Right hindlimb (tissue), 1 donor: ENCODE measurements at regions not wholly inside any gene's neighbourhood (a gene's known extent, or its start where the extent isn't known, plus 50 kb on each side); places are given as distances from the start of the nearest gene placed in this dataset.
"Not testable (repeated sequence)": the region's sequence is repeated elsewhere in the genome, so short reads cannot be mapped to it uniquely, and the experiment has no call there.

Experiments used
- DNase-seq: peaks from one replicate; pipeline ENCODE4 v3.0.0-alpha.2; 2018

GRCh38 chr21:35593000-35593502, 467.3 kb downstream of the SETD4 start:
- DNase-seq, result no peak

DNA sequence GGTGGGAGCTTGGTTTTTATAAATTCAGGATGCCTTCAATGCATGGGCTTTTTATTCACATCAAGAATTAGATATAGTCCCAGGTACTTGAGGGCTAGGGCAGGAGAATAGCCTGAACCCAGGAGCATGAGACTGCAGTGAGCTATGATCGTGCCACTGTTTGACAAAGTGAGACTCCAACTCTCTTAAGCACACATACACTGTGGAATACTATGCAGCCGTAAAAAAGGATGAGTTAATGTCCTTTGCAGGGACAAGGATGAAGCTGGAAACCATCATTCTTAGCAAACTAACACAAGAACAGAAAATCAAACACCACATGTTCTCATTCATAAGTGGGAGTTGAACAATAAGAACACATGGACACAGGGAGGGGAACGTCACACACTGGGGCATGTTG, 470.0 kb downstream of the SETD4 start:
- not testable (repeated sequence) for DNase-seq

GRCh38 chr21:35587841-35588380, 472.4 kb downstream of the SETD4 start:
- DNase-seq, result no peak

GRCh38 chr21:35586305-35586704, 474.0 kb downstream of the SETD4 start:
- DNase-seq, result no peak

DNA sequence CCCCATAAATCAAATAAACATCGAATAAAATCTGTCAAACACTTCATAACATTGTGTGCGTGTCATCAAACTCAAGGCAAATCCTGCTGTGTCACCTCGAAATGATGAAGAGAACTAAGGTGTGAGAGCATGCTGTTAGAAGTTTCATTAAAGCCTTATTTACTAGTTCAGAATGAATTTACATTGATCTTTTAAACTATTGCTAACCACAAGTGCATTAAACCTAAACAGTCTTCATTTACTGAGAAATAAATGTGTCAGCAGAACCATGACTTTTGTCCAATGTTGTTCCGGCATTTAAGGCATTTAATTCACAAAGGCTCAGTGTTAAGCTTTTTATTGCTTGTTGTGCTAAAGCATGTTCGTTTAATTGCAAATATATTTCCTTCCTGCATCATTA, 474.4 kb downstream of the SETD4 start:
- no peak for DNase-seq

- DNase-seq, result no peak
These were observed 475.2 kb downstream of the SETD4 start for GRCh38 chr21:35585155-35585554.

DNA sequence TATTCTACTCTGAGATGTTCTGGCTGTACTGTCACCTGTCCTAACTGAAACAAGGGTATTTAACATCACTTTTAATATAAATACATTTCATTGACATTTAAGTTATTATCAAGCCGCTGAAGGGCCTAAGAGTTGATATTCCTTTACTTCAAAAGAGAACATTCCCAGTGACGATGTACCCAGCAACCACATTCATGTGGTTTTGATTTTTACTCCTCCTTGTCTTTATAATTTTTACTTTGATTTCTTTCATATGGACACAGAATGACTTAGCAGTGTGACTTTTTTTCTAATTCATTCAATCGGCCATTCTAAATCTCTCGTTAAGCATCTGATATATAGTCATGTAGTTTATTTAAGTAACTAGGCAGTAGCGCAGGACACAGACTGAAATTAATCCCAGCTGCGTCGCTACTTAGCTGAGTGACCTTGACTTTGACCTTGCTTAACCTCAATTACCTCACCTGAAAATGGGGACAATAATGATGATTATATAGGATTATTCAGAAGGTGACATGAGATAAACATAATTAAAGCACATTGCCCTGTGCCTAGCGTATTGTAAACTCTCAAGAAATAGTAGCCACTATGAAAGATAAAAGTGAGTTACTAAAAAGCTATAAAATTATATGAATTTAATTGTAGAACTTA, 476.6 kb downstream of the SETD4 start:
- DNase-seq, result no peak

DNA sequence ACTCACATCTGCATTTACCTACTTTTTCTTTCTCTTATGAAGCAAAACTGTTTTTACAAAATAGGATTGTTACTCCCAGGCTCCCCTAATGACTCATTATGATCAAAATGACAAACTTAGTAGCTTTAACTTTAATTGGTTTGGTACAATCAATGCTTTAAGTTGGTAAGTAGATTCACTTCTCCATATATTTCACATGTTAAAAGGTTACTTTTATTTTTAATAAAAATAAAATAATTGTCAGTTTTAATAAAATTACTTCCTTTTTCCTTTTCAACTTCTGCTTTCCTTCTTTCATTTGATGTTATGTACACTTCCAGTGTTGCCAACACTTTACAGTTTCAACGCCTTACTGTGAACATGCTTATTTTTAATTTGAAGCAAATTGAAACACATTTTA, 477.6 kb downstream of the SETD4 start:
- no peak for DNase-seq

GRCh38 chr21:35581640-35582039, 478.7 kb downstream of the SETD4 start:
- DNase-seq, result no peak

DNA sequence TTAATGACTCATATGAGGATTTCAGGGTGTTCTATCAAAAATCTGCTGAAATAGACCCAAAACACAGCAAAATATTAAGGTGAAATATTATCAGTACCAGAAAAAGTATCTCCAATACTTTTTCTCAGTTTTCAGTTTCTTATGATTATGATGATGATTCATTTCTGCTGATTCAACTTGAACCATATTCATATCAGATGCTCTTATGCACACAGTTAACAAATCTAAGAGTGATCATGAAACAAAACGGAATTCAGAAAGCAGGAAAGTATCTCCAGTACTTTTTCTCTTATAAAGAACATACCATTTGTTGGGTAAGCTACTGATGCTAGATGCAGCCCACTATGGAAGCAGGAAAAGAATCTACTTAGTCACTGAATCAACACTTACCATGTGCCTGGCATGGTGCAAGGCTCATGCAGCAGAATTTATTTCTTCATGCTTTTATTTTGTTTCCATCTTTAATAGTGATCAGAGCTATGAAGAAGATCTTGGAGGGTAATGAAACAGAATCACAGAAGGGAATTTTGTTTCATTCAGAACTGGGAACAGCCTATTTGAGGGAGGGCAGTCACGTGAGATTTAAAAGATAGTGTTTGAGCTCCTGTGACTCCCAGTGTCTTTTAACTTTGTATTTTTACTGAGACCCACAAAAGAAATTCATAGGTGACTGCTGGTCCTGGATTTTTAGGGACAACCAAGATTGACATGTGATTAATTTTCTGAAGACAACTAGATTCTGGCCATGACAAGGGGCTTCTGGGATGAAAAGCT, 480.6 kb downstream of the SETD4 start:
- DNase-seq, result no peak

DNA sequence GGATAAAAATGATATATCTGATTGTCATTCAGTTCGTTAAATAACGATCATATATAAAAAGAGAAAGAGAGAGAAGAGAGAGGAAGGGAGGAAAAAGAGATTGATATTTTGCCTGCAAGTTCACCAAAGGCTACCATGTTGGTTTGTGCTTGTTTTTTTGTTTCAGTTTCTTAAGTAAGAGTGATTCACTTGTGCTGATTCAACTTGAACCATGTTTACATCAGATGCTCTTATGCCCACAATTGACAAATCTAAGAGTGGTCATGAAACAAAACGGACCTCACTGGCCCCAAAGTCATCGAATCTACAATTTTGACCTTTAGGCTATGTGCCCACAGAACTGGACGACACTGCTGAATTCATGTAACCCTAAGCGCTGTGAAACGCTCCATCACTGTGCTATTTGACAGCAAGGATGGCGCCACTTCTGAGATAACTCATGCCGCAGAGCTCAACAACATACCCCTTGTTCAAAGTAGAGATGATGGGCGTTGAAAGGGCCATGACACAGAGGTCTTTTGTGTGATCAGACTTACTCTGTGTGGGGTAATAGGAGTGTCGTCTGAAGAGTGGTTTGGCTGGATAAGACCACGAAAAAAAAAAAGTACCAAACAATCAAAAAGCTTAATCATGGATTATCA, 481.4 kb downstream of the SETD4 start:
- no peak for DNase-seq

- no peak for DNase-seq
These were observed 482.0 kb downstream of the SETD4 start for GRCh38 chr21:35578347-35578782.

DNA sequence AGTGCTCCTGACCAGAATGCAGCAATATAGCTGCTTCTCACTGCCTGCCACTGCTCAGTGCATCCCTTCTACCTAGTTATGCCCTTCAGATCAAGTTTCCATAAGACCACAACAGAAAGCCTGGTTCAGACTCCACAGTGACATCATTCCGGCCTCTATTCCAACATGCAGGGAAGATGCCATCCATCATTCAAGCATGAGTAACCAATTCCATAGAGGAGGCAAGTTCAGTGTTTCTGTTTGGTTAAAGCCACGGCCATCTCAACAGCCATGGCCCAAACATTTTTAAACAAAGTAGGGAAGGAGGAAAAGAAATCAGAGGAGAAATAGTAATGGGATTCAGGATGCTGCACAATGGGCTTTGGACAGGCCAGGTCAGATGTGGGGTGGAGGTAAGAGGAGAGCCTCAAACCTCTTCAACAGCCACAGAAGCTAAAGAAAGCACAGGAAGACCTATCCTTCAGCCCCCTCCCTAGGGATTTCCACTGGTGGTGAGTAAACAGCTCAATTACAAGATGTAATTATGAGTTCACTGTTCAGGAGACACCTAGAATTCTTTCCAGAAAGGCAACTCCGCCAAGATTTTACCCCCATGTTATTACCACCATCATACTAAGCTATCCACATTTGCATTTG, 484.9 kb downstream of the SETD4 start:
- DNase-seq, result no peak

- no peak for DNase-seq
These were observed 486.6 kb downstream of the SETD4 start for GRCh38 chr21:35573472-35574374.

DNA sequence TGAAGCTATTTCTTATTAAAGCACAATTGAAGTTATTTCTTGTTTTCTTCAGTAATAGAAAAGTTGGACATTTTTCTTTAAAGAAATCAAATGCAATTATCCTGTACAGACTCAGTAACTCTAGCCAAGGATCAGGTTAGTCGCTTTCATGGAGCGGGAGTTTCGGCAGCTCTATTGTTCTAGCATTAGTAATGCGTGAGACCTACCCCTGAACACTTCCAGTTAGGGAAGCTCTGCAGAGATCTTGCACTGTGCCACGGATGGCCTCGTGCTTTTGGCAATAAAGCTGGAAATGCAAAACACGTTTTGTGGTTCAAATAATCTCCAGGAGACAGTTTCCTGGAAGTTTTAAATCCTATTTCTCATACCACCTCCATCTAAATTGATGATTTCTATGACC, 488.4 kb downstream of the SETD4 start:
- DNase-seq, result no peak

DNA sequence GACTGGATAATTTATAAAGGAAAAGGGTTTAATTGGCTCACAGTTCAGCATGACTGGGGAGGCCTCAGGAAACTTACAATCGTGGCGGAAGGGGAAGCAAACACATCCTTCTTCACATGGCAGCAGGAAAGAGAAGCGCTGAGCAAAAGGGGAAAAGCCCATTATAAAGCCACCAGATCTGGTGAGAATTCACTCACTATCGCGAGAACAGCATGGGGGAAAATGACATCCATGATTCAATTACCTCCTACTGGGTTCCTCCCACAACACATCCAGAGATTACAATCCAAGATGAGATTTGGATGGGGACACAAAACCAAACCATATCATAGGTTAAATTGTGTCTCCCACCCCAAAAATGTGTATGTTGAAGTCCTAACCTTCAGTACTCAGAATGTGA, 491.7 kb downstream of the SETD4 start:
- DNase-seq, result no peak

DNA sequence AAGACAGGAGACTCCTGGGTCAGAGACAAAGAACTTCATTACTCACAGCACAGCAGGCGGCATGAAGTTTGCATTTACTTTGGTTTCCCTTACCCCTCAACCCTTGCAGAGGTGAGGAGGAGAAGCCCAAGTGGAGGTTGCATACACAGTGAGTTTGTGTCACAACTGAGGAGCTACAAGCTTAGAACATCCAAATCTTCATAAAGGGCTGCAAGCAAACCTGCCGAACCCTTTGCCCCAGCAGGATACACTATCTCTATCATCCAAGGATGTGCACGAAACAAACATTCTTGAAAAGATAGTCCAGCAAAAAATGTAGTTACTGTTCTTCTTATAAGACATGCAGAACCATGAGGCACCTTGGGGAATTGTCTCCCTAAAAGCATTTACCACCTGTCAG, 493.5 kb downstream of the SETD4 start:
- DNase-seq, result no peak

GRCh38 chr21:35565204-35565611, 495.1 kb downstream of the SETD4 start:
- peak; percentile 38 for DNase-seq

DNA sequence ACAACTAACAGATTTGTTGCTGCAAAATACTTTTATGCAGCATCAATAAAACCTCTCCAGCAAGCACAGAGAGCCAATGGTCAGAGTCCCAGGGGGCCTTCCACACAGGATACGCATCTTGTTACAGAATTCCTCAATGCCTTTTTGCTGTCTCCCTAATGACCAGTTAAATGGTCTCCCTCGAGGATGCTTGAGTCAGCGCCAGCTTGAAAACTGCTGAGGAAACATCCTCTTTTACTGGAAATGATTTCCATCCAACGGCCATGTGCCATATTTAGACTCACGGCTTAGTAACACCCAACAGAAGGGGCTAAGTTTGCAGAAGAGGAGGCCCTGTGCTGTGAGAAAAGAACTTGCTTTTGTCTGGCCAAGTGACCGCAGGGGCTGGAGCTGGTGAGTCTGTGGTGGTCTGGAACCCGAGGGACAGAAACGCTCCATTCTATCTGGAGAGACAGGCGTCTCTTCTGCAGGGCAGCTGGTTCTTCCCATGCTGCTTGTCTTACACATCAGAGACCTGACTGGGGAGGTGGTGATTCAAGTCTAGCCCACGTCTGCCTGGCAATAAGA, 496.4 kb downstream of the SETD4 start:
- peak; percentile 76 for DNase-seq

- no peak for DNase-seq
These were observed 497.4 kb downstream of the SETD4 start for GRCh38 chr21:35562876-35563275.

- DNase-seq, result no peak
These were observed 499.2 kb downstream of the SETD4 start for GRCh38 chr21:35561116-35561515.

- DNase-seq, result no peak
These were observed 500.5 kb downstream of the SETD4 start for GRCh38 chr21:35559829-35560225.
